ENCODE measurements at regions not wholly inside any gene's neighbourhood (a gene's known extent, or its start where the extent isn't known, plus 50 kb on each side); places are given as distances from the start of the nearest gene placed in this dataset.

DNA sequence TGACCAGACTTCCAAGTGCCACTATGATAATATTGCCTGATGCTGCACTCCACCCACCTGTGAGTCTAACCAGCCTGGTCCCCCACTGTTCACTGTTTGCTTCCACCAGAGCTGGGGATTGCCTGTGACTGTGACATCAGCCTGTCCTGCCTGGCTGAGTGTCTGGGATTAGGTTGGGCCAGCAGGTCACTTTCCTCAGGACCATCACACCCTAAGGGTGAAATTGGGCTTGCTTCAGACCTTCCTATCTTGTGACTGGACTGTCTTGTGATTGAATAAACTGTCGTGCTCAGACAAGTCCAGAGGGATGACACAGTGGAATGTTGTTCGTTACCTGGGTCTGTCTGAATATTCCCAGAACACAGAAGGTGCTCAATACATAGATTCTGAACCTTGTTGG lies 87.4 kb upstream of the HK2 start:
- TF ChIP-seq, protein P1, sequence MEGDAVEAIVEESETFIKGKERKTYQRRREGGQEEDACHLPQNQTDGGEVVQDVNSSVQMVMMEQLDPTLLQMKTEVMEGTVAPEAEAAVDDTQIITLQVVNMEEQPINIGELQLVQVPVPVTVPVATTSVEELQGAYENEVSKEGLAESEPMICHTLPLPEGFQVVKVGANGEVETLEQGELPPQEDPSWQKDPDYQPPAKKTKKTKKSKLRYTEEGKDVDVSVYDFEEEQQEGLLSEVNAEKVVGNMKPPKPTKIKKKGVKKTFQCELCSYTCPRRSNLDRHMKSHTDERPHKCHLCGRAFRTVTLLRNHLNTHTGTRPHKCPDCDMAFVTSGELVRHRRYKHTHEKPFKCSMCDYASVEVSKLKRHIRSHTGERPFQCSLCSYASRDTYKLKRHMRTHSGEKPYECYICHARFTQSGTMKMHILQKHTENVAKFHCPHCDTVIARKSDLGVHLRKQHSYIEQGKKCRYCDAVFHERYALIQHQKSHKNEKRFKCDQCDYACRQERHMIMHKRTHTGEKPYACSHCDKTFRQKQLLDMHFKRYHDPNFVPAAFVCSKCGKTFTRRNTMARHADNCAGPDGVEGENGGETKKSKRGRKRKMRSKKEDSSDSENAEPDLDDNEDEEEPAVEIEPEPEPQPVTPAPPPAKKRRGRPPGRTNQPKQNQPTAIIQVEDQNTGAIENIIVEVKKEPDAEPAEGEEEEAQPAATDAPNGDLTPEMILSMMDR (IDR thresholded peaks at IDR 0.05): no peak
- no peak for TF ChIP-seq POLR2A (IDR thresholded peaks at IDR 0.05)
